C4-2B (cell line): ENCODE measurements at regions not wholly inside any gene's neighbourhood (a gene's known extent, or its start where the extent isn't known, plus 50 kb on each side); places are given as distances from the start of the nearest gene placed in this dataset.
"Not testable (repeated sequence)": the region's sequence is repeated elsewhere in the genome, so short reads cannot be mapped to it uniquely, and the experiment has no call there.

Experiments used
- H3K27ac ChIP-seq: fragments of 450-650 bp; 2 replicates; pipeline ENCODE4 v1.5.1; 2017
- ZFX ChIP-seq: fragments of 450-650 bp; IDR thresholded peaks from 2 replicates; pipeline ENCODE4 v1.6.1; 2017
- TF ChIP-seq, protein P1 (sequence below): fragments of 450-650 bp; conservative IDR thresholded peaks from 2 replicates; pipeline ENCODE4 v1.5.1; 2017; ENCODE audit warnings: mild to moderate bottlenecking

DNA sequence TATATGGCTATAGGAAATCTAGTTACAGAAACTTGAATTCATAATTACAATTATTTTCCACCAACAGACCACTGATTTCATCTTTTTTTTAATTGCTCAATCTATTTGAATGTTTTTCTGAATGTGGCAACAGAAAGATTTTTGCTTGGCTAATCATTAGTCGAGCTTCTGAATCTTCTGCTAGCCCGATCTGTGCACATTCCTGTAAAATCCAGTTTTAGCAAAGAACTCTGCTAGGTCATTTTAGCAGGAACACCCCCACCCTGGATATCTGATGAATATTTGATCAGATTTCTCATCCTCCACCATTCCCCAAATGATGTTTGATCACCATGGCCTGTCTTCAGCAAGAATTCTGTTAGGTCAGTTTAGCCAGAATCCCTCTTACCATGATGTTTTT lies 176.3 kb downstream of the LEPR start:
- H3K27ac ChIP-seq: no peak overlapping the region
- TF ChIP-seq, protein P1, sequence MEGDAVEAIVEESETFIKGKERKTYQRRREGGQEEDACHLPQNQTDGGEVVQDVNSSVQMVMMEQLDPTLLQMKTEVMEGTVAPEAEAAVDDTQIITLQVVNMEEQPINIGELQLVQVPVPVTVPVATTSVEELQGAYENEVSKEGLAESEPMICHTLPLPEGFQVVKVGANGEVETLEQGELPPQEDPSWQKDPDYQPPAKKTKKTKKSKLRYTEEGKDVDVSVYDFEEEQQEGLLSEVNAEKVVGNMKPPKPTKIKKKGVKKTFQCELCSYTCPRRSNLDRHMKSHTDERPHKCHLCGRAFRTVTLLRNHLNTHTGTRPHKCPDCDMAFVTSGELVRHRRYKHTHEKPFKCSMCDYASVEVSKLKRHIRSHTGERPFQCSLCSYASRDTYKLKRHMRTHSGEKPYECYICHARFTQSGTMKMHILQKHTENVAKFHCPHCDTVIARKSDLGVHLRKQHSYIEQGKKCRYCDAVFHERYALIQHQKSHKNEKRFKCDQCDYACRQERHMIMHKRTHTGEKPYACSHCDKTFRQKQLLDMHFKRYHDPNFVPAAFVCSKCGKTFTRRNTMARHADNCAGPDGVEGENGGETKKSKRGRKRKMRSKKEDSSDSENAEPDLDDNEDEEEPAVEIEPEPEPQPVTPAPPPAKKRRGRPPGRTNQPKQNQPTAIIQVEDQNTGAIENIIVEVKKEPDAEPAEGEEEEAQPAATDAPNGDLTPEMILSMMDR: no peak
- no peak for TF ChIP-seq ZFX

GRCh38 chr1:65605621-65606020 lies 185.2 kb downstream of the LEPR start:
- no peak for TF ChIP-seq ZFX
- TF ChIP-seq, protein P1: no peak
- no peak overlapping the region for H3K27ac ChIP-seq

DNA sequence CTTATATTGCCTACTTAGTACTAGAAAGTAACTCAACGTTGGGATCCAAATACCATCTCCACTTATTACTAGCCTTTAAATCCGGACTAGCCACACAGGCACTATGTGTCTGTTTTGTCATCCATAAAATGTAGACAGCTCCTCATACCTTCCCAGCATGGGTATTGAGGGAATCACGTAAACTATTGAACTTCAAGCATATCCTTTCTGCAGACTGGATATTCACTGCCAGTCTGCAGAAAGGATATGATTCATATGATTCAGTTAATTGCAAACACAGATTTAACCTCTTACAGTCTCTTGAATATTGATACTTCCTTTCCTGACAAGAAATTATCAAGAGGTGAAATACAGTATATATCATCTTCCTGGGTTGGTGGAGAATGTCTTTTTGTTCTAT lies 186.0 kb downstream of the LEPR start:
- TF ChIP-seq, protein P1: no peak
- TF ChIP-seq ZFX: no peak
- no peak overlapping the region for H3K27ac ChIP-seq

DNA sequence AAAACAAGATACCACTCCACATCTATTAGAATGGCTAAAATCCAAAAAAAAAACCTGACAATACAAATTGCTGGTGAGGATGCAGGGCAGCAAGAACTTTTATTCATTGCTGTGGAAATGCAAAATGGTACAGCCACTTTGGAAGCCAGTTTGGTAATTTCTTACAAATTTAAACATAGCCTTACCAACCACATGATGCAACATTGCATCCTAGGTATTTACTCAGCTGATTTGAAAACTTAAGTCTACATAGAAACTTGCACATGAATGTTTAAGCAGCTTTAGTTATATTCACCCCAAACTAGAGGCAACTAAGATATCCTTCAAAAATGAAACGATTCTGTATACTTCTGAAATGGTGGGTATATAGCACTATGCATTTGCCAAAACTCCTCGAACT lies 178.8 kb upstream of the PDE4B start:
- no peak for TF ChIP-seq ZFX
- TF ChIP-seq, protein P1: no peak
- H3K27ac ChIP-seq: no peak overlapping the region

- H3K27ac ChIP-seq: no peak overlapping the region
- TF ChIP-seq, protein P1: no peak
- TF ChIP-seq ZFX: no peak
These were observed 176.8 kb upstream of the PDE4B start for GRCh38 chr1:65615859-65616258.

DNA sequence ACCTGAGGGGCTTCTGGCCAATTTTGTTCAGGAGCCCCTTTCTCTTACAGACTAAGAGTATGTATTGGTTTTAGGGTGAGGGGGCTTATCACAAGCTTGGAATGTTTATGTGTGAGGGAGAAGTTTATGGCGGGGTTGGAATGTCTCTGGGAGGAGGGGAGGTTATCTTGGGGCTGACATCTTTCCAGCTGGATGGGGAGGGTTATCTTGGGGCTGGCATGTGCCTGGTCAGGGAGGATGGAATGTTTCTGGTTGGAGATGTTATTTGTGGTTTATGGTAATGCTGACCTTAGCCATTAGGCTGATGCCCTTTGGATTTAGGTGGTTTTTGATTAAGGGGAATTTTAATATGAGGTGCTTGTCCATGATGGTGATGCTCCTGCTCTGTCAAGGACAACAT lies 171.0 kb upstream of the PDE4B start:
- not testable (repeated sequence) for H3K27ac ChIP-seq

DNA sequence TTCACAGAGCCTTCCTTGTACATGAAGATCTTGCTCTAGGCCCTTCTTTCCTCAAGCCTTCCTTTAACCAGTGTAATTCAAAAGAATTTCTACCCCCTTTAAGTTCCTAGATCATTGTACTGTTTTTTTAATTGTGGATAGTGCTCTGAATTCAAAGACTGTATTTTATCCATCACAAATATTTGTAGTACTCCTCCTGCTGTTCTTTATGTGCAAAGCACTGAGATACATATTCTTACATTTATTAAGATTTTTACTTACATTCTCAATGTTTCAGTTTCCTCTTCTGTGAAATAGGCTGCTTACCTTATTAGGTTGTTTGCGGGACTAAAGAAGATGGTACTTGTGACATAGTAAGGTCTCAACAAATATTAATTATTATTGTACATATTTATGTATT lies 168.8 kb upstream of the PDE4B start:
- no peak for TF ChIP-seq ZFX
- TF ChIP-seq, protein P1: peak; percentile 19
- H3K27ac ChIP-seq: no peak overlapping the region

DNA sequence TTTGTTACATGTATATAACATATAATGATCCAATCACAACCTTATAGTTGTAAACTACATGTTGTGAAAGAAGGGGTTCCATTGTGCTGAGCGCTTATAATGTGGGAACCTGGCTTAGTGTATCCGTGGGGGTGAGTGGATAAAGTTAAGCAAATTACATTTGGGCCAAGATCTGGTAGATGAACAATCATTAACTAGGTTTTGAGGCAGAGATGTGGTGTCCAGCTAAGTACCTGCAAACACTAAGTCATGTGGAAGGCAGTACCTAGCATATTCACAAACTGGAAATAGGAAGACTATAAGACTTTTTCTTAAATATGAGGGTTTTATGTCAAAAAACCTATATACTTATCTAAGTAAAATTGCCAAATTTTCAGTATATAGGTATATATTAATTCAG lies 167.2 kb upstream of the PDE4B start:
- TF ChIP-seq, protein P1: no peak
- TF ChIP-seq ZFX: no peak
- no peak overlapping the region for H3K27ac ChIP-seq
